Epithelial cell of esophagus (primary cell): ENCODE measurements at regions not wholly inside any gene's neighbourhood (a gene's known extent, or its start where the extent isn't known, plus 50 kb on each side); places are given as distances from the start of the nearest gene placed in this dataset.

ENCODE experiments used
- DNase-seq: peaks from one replicate; pipeline ENCODE4 v3.0.0; 2010; ENCODE audit warnings: low read depth
- H3K4me3 ChIP-seq: 2 replicates; pipeline ENCODE4 v1.5.1; 2011; ENCODE audit warnings: mild to moderate bottlenecking, low read length, control low read depth
- CTCF ChIP-seq: IDR thresholded peaks from 2 replicates; pipeline ENCODE4 v1.5.1; 2011; ENCODE audit warnings: low read depth, mild to moderate bottlenecking, low read length, control low read depth, inconsistent platforms; ENCODE audit not compliant: insufficient read depth; ENCODE audit errors: missing control alignments

- no peak for TF ChIP-seq CTCF
- no peak overlapping the region for H3K4me3 ChIP-seq
- DNase-seq: no peak
Observed at GRCh38 chr4:181562399-181562798, 680.8 kb upstream of the TENM3 start.

- DNase-seq: peak; percentile 19
- no peak for TF ChIP-seq CTCF
- no peak overlapping the region for H3K4me3 ChIP-seq
Observed at GRCh38 chr4:181564625-181565024, 678.6 kb upstream of the TENM3 start.

- DNase-seq: no peak
- H3K4me3 ChIP-seq: no peak overlapping the region
- no peak for TF ChIP-seq CTCF
Observed at GRCh38 chr4:181566490-181566889, 676.7 kb upstream of the TENM3 start.

- no peak overlapping the region for H3K4me3 ChIP-seq
- peak; percentile 58 for DNase-seq
- peak; percentile 61 for TF ChIP-seq CTCF
Observed at GRCh38 chr4:181569553-181569952, 673.6 kb upstream of the TENM3 start.

GRCh38 chr4:181578911-181579310 lies 664.3 kb upstream of the TENM3 start:
- TF ChIP-seq CTCF: no peak
- no peak for DNase-seq
- no peak overlapping the region for H3K4me3 ChIP-seq

- H3K4me3 ChIP-seq: no peak overlapping the region
- no peak for DNase-seq
- no peak for TF ChIP-seq CTCF
Observed at GRCh38 chr4:181579486-181579885, 663.7 kb upstream of the TENM3 start.

- DNase-seq: no peak
- no peak for TF ChIP-seq CTCF
- H3K4me3 ChIP-seq: no peak overlapping the region
Observed at GRCh38 chr4:181581983-181582382, 661.2 kb upstream of the TENM3 start.
